Stimulated activated CD8-positive, alpha-beta memory T cell treated with anti-CD3 and anti-CD28 coated beads, Interleukin-4, amount 100 ng/mL, for 1 hour (primary cell): ENCODE measurements at regions not wholly inside any gene's neighbourhood (a gene's known extent, or its start where the extent isn't known, plus 50 kb on each side); places are given as distances from the start of the nearest gene placed in this dataset.
"Not testable (repeated sequence)": the region's sequence is repeated elsewhere in the genome, so short reads cannot be mapped to it uniquely, and the experiment has no call there.

Source experiments
- DNase-seq, 2 donors: peaks; one replicate each; pipeline ENCODE4 v3.0.0-alpha.2; 2020; ENCODE audit warnings: low read depth in 2 of 2, low spot score in 1 of 2

DNA sequence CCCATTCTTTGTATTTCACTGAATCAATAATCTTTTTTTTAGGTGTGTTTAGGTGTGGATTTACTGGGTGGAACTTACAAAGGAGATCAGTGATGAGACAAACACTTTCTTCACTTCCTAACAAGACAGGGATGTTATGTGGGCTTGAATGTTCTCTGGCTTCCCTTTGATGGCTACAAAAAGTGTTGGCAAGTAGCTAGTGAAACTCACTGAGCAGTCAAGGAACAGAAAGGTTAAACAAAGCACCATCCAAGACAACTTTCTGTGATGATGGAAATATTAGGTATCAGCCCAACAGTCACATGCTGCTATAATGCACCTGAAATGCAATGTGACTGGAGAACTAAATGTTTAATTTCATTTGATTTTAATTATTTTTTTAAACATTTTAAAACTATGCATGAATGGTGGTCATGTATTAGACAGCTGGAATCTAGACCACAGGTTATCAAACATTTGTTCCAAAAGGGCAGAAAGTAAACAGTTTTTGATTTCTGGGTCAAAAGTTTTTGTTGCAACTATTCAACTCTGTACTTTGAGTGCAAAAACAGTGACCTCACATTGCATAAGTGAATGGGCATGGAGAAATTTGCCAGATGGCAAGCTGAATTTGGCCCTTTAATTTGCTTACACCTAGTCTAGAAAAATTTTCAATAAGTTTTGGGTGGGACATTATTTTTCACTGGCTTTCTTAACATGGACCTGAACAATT is 1272.7 kb upstream of the TMEFF2 start:
- DNase-seq = no peak

DNA sequence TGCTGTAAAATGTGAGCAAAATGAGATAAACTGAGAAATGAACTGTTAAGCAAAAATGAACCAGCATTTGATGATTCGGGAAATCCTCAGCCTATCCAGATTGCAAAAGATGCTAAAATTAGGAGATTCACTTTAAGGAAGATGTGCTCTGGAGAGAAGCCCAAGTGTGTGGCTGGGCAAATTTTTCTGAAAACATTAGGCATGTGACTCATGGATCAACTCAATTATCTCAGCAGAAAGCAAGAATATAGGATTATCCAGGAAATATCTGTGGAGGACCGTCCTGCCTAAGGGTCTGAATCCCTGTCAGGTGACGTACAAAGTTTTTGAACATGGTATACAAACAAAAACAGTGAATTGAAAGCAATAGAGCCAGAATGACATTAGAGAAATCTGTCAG is 1268.3 kb upstream of the TMEFF2 start:
- no peak for DNase-seq

DNA sequence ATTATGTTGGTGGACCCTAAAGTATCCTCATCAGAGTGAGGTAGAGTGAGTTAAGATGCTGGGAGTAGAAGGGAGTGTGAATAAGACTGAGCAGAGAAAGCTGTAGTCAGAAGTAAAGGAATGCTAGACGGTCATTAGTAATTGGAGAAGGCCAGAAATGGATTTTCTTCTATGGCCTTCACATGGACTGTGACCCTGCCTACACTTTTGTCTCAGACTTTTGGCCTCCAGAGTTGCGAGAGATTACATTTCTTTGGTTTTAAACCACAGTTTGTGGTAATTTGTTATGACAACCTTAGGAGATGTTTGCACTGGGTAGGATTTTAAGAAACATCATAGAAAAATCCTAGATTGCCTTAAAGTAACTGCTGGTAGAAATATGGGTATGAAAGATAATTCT is 1267.7 kb upstream of the TMEFF2 start:
- no peak for DNase-seq

DNA sequence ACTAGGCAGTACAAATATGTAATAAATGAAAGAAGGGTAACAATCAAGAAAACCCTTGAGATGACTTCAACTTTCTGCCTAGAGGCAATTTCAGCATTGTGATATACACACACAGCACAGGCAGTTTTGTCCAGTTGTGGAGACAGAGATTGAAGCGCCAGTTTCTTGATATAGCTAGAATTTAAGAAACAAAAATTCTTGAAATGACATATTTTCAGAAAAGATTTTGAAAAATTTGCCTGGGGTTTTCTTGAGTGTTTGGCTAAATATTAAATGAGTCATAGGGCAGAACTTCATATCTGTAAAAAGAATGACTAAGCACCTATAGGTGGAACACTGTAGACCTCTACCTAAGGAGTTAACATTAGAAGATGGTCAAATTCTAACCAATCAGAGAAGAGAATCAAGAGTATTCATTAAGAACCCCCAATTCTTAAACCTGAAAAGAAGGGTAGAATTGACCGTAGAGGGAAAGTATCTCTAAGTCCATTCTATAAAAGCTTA is 1266.8 kb upstream of the TMEFF2 start:
- no peak for DNase-seq

DNA sequence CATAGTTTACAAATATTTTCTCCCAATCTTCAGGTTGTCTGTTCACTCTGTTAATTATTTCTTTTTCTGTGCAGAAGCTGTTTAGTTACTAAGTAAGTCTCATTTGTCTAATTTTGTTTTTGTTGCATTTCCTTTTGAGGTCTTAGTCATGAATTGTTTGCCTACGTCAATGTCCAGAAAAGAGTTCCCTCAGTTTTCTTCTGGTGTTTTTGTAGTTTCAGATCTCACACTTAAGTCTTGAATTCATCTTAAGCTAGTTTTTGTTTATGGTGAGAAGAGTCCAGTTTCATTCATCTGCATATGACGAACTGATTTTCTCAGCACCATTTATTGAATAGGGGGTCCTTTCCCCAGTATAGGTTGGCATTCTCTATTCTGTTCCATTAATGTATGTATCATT is 1252.2 kb upstream of the TMEFF2 start:
- no peak for DNase-seq

DNA sequence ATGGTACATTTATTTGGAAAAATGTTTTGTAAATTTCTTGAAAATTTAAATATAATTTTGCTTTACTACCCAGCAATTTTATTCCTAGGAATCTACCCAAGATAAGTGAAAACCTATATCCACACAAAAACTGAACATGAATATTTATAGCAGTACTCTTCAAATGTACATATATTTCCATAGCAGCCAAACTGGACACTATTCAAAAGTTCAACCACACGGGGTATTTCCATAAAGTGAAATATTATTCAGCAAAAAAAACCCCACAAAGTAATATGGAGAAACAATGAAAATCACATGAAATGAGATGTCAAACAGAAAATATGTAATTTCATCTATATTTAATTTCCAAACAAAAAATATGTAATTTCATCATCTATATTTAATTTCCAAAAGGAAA is 1247.6 kb upstream of the TMEFF2 start:
- no peak for DNase-seq

DNA sequence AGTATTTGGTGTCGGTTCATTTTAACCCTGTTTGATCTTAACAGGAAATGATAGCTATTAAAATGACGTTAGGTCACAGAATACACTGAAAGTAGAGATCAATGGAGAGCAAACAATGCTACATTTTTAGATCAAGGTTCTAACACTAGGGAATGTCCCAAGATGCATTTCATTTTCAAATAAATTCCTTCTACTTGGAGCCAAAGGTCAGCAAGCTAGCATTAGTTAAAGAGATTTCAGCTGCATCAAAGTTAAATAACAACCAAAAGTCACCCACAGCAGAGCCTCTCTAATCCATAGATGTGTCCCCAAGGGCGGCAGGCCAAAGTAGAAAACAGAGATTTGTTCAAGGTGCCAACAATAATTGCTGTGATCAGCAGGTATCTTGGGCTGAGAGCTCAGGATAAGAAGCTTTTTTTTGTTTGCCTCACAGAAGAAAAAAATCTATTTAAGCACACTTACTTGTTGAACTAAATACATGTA is 1233.6 kb upstream of the TMEFF2 start:
- no peak for DNase-seq

DNA sequence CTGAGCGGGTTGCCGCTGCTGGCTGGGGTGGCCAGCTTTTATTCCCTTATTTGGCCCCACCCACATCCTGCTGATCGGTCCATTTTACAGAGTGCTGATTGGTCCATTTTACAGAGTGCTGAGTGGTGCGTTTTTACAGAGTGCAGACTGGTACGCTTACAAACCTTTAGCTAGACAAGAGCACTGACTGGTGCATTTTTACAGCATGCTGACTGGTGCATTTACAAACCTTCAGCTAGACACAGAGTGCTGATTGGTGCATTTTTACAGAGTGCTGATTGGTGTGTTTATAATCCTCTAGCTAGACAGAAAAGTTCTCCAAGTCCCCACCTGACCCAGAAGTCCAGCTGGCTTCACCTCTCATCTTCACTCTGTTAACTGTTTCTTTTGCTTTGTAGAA is 1217.6 kb upstream of the TMEFF2 start:
- not testable (repeated sequence) for DNase-seq

DNA sequence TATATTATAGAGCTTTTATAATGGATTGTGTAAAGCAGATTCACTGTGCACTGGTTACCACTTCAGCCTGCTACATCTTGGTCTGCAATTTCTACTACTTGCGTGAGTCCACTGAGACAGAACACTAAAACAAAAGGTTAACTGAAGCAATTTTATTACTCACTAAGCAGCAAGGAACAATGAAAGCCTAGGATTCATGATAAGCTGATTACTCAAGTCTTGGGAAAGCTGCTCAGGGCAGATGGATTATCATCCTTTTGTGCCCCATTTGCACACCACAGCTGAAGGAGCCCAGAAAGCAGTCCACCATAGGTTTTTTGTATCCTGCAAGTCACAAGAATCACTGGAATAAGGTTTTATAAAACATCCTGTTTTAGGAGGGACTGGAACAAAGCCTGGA is 1215.2 kb upstream of the TMEFF2 start:
- no peak for DNase-seq

DNA sequence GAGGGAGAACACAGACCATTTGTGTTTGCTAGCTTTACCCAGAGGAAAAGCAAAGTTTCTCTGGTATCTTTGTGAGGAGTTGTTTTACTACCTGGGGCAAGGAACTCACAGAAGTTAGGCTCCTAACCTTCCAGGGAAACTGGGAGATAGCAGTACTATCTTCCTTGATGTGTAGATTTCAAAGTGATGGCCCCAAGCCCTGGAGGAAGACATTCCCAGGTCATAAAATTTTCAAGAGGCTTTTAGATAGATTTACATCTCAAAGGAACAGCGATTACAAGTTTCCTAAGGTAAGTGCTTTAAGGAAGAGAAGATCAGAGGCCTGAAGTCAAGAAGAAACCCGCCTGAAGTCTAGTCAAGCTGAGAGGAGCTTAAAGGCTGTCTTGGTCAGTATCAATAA is 1187.8 kb upstream of the TMEFF2 start:
- no peak for DNase-seq

DNA sequence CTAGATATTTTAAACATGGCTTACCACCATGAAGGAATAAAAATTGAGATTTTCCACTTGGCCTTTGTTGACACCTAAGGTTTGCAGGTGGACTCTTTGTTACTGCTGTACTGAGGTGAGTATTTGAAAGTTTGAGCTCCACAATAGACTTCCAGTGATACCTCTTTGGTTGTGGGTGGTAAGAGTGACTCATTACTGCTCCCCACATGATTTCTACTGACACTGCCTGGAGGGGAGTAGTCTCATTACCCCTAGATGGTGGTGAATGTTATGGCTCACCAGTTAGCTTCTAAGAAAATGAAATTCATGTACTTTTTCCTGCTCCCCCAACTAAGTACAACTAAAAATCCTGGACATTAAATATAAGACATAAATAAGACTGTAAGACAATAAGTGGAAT is 1183.1 kb upstream of the TMEFF2 start:
- DNase-seq = no peak

DNA sequence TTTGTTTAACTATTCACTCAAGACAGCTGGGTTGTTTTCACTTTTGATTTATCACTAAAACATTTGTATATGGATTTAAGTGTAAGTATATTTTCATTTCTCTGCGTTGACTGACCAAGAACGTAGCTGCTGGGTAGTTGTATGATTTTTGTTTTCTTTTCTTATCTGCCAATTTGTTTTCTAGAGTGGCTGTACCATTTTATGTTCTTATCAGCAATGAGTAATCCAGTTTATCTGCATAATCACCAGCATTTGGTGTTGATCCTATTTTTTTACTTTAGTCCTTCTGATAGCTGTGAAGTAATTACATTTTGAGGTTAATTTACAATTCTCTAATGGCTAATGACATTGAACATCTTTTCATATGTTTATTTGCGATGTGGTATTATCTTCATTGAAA is 1178.4 kb upstream of the TMEFF2 start:
- DNase-seq = no peak

DNA sequence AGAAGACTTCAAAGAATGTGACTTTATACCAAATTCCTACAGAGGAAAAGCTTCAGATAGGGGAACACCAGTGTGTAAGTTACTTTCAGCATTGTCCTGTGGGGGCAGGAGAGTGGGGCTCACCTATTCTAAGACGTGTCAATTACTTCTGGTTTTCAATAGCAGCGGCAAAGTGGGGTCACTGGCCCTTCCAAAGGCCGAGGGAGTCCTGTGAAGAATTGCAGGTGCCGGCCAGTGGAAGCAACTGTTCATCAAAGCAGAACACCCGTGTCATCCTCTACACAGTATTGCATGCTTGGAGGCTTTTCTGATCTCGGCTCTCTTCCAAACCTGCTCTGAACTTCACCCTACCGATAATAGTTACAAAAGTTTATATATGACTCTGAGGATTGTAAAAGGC is 1176.5 kb upstream of the TMEFF2 start:
- DNase-seq = no peak

DNA sequence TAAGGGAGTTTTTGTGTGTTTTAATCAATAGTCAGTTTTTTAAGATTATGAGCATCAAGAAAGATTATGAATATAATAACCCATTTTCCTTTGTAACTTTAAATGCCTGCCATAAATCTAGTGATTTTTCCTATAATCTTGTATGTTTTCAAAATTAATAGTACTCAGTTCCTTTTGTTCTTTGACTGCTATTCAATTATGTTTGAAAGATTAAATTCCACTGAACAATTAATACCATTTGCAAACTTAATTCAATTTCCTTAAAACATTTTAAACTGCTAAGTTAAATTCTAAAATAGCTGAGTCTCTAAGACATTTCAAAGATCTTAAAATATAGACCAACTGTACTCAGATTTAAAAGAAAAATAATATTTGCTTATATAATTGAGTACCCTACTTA is 1173.9 kb upstream of the TMEFF2 start:
- DNase-seq = no peak

DNA sequence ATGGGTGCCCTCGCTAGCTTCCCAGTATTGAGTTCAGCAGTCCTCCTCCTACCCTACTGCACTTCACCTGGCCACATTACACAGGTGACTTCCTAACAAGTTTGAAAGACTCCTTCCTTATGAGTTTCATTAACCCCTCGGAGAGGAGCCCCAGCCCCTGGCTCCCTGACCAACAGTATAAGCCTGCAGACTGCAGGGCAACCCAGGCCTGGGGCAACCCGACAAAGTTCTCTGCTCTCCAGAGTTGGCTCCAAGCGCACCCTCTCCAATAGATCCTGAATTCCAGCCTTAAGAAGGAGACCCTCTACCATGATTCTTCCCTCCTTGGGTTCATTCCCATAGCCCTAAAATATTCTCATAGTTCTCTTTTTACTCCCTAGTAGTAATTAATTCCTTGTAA is 1162.8 kb upstream of the TMEFF2 start:
- DNase-seq = no peak

DNA sequence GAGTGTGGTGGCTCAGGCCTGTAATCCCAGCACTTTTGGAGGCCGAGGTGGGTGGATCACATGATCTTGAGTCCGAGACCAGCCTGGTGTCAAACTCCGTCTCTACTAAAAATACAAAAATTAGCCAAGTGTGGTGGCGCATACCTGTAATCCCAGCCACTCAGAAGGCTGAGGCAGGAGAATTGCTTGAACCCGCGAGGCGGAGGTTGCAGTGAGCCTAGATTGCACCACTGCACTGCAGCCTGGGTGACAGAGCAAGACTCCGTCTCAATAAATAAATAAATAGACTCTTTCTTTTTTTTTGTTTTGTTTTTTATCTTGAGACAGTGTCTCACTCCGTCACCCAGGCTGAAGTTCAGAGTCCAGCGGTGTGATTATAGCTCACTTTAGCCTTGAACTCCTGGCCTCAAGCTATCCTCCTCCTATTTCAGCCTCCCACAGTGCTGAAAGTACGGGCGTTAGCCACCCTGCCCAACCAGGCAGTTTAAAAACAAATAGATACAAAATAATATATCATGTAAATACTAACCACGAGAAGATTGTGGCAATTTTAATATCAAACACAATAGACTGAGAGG is 1158.0 kb upstream of the TMEFF2 start:
- not testable (repeated sequence) for DNase-seq

DNA sequence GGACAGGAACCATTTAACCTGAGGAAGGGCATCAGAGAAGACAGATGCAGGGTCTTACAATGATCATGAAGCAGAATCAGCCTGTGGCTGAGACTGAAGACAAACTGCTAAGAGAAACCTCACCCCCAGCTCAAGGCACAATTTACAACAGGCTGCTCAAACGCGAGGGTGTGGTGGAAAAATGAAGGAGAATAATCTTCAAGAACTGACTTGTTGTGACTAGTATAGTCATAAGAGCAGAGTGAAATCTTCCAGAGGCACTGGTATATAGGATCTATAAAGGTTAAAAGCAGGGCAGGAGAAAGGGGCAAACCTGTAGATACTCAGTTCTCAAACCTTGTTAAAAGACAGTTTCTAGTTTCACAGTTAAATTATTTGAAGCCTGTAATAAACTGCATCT is 1155.8 kb upstream of the TMEFF2 start:
- DNase-seq = no peak

DNA sequence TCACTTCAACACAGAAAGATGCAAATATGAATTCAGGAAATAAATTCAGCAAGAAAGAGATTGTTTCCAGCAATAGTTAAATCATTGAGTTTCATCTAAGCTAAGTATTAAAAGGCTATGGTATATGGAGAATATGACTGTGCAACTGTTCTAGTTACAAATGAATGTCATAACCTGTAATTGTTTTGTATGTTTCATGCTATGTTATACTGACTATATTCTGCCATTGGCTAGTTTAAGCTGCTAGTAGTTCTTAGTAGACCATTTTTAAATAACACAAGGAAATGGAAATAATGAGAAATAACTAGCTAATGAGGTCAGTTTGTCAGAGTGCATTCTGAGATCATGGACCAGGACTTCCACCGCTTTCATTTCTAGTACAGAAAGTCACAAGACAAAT is 1154.9 kb upstream of the TMEFF2 start:
- no peak for DNase-seq

DNA sequence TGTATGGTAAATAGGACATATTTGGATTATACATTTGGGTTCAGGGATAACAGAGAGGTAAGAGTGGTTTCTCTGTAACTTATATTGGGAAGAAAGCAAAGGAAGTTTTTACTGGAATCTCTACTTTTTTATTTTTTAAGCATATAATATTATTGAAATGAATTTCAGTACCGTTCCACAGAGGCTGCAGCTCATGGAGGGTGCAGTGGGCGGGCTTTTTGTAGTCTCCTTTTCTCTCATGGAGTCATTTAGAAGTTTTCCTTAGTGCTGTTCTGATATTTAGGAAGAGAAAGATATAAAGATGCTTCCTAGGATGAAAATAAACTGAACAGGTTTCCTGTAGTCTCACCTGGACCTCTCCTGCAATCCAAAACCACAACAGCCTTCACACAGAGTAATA is 1153.3 kb upstream of the TMEFF2 start:
- DNase-seq = no peak

DNA sequence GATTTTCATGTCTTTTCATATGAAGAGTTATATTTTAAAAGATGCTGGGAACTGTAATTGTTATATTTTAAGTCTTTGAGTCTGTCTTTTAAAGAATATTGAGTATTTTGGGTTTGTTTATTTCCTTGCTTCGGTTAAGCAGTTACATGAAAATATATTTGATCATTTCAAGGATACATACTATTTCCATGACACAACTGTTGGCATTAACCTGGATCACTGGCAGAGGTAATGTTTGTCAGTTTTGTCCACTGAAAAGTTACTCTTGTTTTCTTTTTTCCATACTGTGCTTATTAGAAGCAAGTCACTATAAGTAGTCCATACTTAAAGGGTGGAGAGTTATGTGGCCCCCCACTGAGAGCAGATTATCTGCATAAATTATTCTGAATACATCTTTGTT is 1142.0 kb upstream of the TMEFF2 start:
- no peak for DNase-seq

DNA sequence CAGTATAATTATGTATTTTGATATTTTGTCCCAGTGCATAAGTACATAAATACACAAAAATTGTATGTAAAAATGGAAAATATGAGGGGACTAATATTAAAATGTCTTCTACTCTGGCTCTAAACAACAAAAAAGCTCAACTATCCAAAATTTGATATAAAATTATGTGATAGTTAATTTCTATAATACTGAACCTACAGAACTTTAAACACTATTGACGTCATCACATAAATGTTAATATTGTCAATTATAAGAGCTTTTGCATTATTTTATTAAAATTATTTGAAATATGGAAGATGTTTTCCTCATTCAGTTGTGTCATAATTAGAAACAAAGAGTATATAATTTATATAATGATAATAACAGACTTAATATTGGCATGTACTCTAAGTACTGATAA is 1139.7 kb upstream of the TMEFF2 start:
- DNase-seq = no peak

DNA sequence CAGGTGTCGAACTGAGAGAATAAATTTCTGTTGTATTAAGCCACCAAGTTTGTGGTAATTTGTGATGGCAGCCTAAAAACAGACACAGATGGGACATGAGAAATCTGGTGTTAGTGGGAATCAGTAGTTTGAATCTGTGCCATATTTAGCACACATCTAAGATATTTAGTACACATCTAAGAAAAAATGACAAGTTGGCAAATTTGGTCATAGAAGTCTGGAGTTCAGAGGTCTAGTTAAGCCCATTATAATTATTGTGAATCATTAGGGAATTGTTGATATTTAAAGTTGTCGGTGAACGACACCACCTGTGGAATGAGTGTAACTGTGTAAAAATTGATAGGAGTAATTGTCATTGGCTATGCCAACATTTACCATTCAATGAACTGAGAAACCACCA is 1138.8 kb upstream of the TMEFF2 start:
- no peak for DNase-seq

DNA sequence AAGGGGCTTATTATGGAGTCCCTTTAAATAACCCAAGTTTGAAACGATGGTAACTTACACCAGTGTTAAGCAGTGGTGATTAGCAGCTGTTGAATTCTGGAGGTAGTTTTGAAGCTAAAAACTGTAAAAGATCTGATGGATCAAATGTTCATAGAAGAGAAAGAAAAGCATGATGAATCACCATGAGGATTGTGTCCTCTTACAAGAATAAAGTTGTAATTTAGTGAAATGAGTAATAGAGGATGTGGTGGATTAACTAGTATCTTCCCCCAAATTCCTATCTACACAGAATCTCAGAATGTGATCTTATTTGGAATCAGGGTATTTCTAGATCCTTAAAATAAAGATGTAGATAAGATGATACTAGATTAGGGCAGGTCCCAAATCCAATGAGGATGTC is 1138.2 kb upstream of the TMEFF2 start:
- no peak for DNase-seq
